HL-60/S4 treated with retinoic acid at 250 ng/mL for 4 days and 3 days (cell line): ENCODE measurements at regions not wholly inside any gene's neighbourhood (a gene's known extent, or its start where the extent isn't known, plus 50 kb on each side); places are given as distances from the start of the nearest gene placed in this dataset.

Experiments
- in situ Hi-C: fragments of 300-500 bp; cut with MboI; formaldehyde crosslinking; loops from 2 replicates; pipeline ENCODE4 v1.7.0; 2022; ENCODE audit warnings: low sequenced_read_pairs

DNA sequence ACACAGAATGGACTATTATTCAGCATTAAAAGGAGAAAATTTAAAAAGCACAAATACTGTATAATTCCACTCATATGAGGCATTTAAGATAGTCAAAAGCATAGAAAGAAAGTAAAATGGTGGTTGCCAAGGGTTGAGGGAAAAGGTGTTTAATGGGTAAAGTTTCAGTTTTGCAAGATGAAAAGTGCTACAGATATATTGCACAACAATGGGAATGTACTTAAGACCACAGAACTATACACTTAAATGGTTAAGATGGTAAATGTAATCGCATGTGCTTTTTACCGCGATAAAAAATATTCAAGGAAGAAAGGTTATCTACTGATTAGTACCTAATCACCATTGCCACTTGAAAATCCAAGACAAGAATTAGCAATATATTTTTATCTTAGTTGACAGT is 71.8 kb upstream of the NOX3 start:
- in situ Hi-C loops, result loop anchor here (25.0 kb wide), 1 partner anchor 340 kb away; no protein-coding TSS in a partner anchor

GRCh38 chr6:155523821-155524651 is 68.4 kb upstream of the NOX3 start:
- in situ Hi-C loops, result no loop called here

- in situ Hi-C loops, result no loop called here
Observed at GRCh38 chr6:155521719-155522118, 66.1 kb upstream of the NOX3 start.

GRCh38 chr6:155520078-155520477 is 64.4 kb upstream of the NOX3 start:
- in situ Hi-C loops, result no loop called here

- in situ Hi-C loops, result no loop called here
Observed at GRCh38 chr6:155519176-155519738, 63.6 kb upstream of the NOX3 start.

DNA sequence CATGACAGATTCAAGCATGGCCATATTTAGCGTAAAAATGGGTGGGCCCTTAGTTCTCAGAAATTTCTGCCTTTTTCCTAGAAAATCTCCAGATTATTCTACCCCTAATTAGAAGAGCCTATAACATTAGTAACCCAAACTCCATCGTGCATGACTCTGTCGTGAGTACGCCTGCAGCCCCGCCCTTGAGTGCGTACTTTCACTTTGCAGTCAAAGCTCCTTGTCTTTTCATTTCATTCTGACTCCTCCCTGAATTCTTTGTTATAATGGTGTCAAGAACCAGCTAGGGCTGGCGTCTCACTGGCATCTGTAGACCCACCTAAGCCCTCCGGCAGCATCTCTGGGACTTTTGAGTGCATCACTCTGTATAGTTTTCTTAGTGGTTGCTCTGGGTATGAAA is 61.7 kb upstream of the NOX3 start:
- in situ Hi-C loops, result no loop called here

DNA sequence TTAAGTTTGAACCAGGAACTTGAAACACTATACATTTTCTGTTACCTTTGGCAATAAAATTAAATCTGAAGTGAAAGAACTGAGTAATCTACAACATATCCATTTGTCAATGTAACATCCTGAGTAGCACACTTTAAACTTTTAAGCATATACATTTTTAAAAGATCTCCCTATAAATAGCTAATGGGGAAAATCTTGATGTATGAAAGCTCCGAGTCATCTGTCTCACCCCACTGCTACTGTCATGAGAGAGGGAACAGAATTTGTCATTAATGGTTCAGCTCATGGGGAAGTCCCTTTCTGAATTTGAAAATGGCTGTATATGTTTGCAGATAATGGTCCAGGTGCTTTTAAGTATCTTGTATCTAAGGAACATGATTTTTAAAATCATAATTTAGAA is 55.2 kb upstream of the NOX3 start:
- in situ Hi-C loops, result no loop called here

- in situ Hi-C loops, result no loop called here
Observed at GRCh38 chr6:155509743-155510475, 54.3 kb upstream of the NOX3 start.

GRCh38 chr6:155505608-155505989 is 50.0 kb upstream of the NOX3 start:
- in situ Hi-C loops, result no loop called here
